ENCODE measurements at regions not wholly inside any gene's neighbourhood (a gene's known extent, or its start where the extent isn't known, plus 50 kb on each side); places are given as distances from the start of the nearest gene placed in this dataset.
A peak's percentile ranks its signal among the peaks of the same experiment; 100 is the strongest.

GRCh38 chr4:79576429-79576753, 168.4 kb upstream of the GK2 start:
- Histone ChIP-seq H3K27me3 (replicated peaks; ENCODE audit: control insufficient read depth, insufficient read depth, low read length) (no peaks in the 10 kb centered on the region), H3K9me3 (no peaks in the 10 kb centered on the region), H3K4me3 (ENCODE audit: low read depth, low read length) (no peak overlapping the region), H3K36me3 (ENCODE audit: control insufficient read depth, insufficient read depth, low read length) (no peaks in the 10 kb centered on the region), H3K4me1 (no peaks in the 10 kb centered on the region)
- H3K27me3 Mint-ChIP-seq (ENCODE audit: insufficient read depth, unreplicated experiment), result no peaks in the 10 kb centered on the region
- ChIA-PET CTCF (interaction anchor here (0.7 kb wide), 1 partner anchor 534 kb away, joined by 3 read pairs; no protein-coding TSS in a partner anchor), POLR2A (no interaction called here)
- BruUV-seq (replicated peaks), result no TSS peak
- no peak overlapping the region for H3K4me3 Mint-ChIP-seq (ENCODE audit: unreplicated experiment)
- H3K27ac Mint-ChIP-seq (ENCODE audit: unreplicated experiment), result no peak overlapping the region
- intact Hi-C loops (cut with micrococcal nuclease; ENCODE audit: unreplicated experiment), result loop anchor here (1.0 to 10.0 kb wide), 4 partner anchors 252 to 624 kb away; partner anchors contain the start of gene NAA11
- TF ChIP-seq, protein P1, sequence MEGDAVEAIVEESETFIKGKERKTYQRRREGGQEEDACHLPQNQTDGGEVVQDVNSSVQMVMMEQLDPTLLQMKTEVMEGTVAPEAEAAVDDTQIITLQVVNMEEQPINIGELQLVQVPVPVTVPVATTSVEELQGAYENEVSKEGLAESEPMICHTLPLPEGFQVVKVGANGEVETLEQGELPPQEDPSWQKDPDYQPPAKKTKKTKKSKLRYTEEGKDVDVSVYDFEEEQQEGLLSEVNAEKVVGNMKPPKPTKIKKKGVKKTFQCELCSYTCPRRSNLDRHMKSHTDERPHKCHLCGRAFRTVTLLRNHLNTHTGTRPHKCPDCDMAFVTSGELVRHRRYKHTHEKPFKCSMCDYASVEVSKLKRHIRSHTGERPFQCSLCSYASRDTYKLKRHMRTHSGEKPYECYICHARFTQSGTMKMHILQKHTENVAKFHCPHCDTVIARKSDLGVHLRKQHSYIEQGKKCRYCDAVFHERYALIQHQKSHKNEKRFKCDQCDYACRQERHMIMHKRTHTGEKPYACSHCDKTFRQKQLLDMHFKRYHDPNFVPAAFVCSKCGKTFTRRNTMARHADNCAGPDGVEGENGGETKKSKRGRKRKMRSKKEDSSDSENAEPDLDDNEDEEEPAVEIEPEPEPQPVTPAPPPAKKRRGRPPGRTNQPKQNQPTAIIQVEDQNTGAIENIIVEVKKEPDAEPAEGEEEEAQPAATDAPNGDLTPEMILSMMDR (IDR thresholded peaks at IDR 0.05; ENCODE audit: insufficient read depth in 1 of 2, low read depth in 1 of 2, low read length in 1 of 2, severe bottlenecking in 1 of 2, unreplicated experiment in 1 of 2), result peak; percentile 34 to 56
- no peaks in the 10 kb centered on the region for H3K9me3 Mint-ChIP-seq (ENCODE audit: unreplicated experiment)
- no peaks in the 10 kb centered on the region for H3K36me3 Mint-ChIP-seq (ENCODE audit: insufficient read depth, unreplicated experiment)
- DNase-seq, result peak in 1 of 2 experiments; percentile 38
- H3K4me1 Mint-ChIP-seq (ENCODE audit: low read depth, unreplicated experiment), result no peaks in the 10 kb centered on the region

DNA sequence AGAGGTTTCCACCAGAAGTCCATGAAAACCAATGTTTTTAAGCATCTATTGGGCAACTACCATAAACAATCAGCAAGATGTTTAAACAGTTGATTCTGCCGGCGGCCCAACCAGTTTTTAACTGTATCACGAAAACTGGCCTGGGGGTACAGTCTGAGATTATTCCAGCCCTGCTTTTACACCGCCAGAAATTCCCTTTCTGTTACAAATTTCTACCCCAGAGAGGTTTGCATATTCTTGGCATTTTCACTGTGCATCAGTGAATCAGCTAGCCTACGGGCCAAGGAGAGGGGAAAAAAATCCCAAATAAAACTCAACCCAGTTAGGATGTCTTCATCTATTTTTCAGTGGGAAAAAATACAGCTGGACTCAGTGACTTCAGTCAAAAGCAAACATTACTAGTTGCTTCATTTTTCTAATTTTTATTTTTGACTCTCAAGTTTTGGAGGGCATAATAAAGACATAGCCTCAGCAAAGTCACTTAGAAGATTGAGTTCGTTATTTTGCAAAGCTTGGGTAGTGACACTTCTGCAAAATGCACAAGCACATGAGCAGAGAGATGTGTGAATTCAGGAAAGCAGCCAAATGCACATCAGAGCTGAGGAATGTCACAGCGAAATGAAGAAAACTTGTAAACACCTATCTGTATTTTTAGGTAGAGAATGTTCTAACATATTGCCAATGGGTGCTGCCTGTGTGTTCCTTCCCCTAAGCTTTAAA, 167.8 kb upstream of the GK2 start:
- Histone ChIP-seq H3K4me1 (no peaks in the 10 kb centered on the region), H3K4me3 (ENCODE audit: low read depth, low read length) (no peak overlapping the region), H3K27me3 (replicated peaks; ENCODE audit: control insufficient read depth, insufficient read depth, low read length) (no peaks in the 10 kb centered on the region), H3K36me3 (ENCODE audit: control insufficient read depth, insufficient read depth, low read length) (no peaks in the 10 kb centered on the region), H3K9me3 (no peaks in the 10 kb centered on the region)
- Mint-ChIP-seq H3K27me3 (ENCODE audit: insufficient read depth, unreplicated experiment) (no peaks in the 10 kb centered on the region), H3K9me3 (ENCODE audit: unreplicated experiment) (no peaks in the 10 kb centered on the region), H3K4me1 (ENCODE audit: low read depth, unreplicated experiment) (no peaks in the 10 kb centered on the region), H3K27ac (ENCODE audit: unreplicated experiment) (no peak overlapping the region), H3K36me3 (ENCODE audit: insufficient read depth, unreplicated experiment) (no peaks in the 10 kb centered on the region), H3K4me3 (ENCODE audit: unreplicated experiment) (no peak overlapping the region)
- intact Hi-C loops (cut with micrococcal nuclease; ENCODE audit: unreplicated experiment), result loop anchor here (1.0 to 10.0 kb wide), 4 partner anchors 251 to 624 kb away; partner anchors contain the start of gene NAA11
- CTCF ChIA-PET, result interaction anchor here (0.7 kb wide), 1 partner anchor 534 kb away, joined by 3 read pairs; no protein-coding TSS in a partner anchor
- POLR2A ChIA-PET, result no interaction called here
- TF ChIP-seq, protein P1 (IDR thresholded peaks at IDR 0.05; ENCODE audit: insufficient read depth in 1 of 2, low read depth in 1 of 2, low read length in 1 of 2, severe bottlenecking in 1 of 2, unreplicated experiment in 1 of 2), result no peak
- BruUV-seq (replicated peaks), result no TSS peak
- no peak for DNase-seq

- Histone ChIP-seq H3K36me3 (ENCODE audit: control insufficient read depth, insufficient read depth, low read length) (no peaks in the 10 kb centered on the region), H3K4me3 (ENCODE audit: low read depth, low read length) (no peak overlapping the region), H3K9me3 (no peaks in the 10 kb centered on the region), H3K27me3 (replicated peaks; ENCODE audit: control insufficient read depth, insufficient read depth, low read length) (no peaks in the 10 kb centered on the region), H3K4me1 (no peaks in the 10 kb centered on the region)
- H3K4me1 Mint-ChIP-seq (ENCODE audit: low read depth, unreplicated experiment), result no peaks in the 10 kb centered on the region
- H3K9me3 Mint-ChIP-seq (ENCODE audit: unreplicated experiment), result no peaks in the 10 kb centered on the region
- no peak overlapping the region for H3K4me3 Mint-ChIP-seq (ENCODE audit: unreplicated experiment)
- intact Hi-C loops (cut with micrococcal nuclease; ENCODE audit: unreplicated experiment), result loop anchor here (10.0 kb wide), 1 partner anchor 250 kb away; the partner anchor contains the start of gene NAA11
- TF ChIP-seq, protein P1 (IDR thresholded peaks at IDR 0.05; ENCODE audit: insufficient read depth in 1 of 2, low read depth in 1 of 2, low read length in 1 of 2, severe bottlenecking in 1 of 2, unreplicated experiment in 1 of 2), result no peak
- H3K27ac Mint-ChIP-seq (ENCODE audit: unreplicated experiment), result no peak overlapping the region
- H3K36me3 Mint-ChIP-seq (ENCODE audit: insufficient read depth, unreplicated experiment), result no peaks in the 10 kb centered on the region
- CTCF ChIA-PET, result interaction anchor here (0.7 kb wide), 1 partner anchor 37 kb away, joined by 3 read pairs; no protein-coding TSS in a partner anchor
- DNase-seq, result no peak
- H3K27me3 Mint-ChIP-seq (ENCODE audit: insufficient read depth, unreplicated experiment), result no peaks in the 10 kb centered on the region
- POLR2A ChIA-PET, result no interaction called here
- BruUV-seq (replicated peaks), result no TSS peak
Observed at GRCh38 chr4:79574741-79575451, 166.9 kb upstream of the GK2 start.
